ENCODE measurements at regions not wholly inside any gene's neighbourhood (a gene's known extent, or its start where the extent isn't known, plus 50 kb on each side); places are given as distances from the start of the nearest gene placed in this dataset.
"Not testable (repeated sequence)": the region's sequence is repeated elsewhere in the genome, so short reads cannot be mapped to it uniquely, and the experiment has no call there.

GRCh38 chr7:46932676-46933424 is 649.1 kb downstream of the TNS3 start:
- DNase-seq = no peak

DNA sequence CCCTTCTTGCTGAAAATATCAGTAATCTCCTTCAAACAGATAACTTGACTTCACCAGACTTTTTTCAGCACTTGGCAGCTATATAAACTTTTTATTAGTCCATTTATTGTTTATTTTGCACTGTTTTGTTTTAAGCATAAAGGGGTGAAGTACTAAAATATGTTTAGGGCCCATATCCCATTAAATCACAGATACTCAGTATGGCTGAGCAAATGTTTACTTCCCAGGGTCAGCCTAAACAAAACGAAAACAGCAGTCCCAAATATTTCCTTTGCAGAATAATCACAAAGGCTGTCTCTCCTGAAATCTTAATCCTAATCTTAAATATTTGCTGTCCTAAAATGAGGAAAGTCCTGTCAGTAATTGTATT is 649.6 kb downstream of the TNS3 start:
- DNase-seq = no peak

DNA sequence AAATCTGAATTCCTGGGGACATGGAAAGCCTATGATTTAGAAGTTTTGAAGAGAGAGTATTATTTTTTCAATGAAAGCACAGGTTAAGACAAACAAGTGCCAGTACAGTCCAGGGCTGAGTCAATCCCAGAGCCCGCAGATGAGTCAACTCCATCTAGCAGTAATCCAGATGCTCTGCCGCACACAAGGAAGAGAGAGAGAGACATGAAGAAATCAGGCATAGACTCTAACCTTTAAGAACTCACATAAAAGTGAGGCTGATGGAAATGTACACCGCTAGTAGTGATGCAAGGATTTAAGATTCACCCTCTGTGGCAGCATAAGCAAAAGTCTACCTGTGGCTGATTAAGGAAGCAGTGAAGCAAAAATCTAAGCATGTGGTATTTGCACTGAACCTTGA is 651.5 kb downstream of the TNS3 start:
- no peak for DNase-seq

- DNase-seq = no peak
Observed at GRCh38 chr7:46929359-46929758, 652.6 kb downstream of the TNS3 start.

GRCh38 chr7:46928719-46929118 is 653.2 kb downstream of the TNS3 start:
- DNase-seq = no peak

DNA sequence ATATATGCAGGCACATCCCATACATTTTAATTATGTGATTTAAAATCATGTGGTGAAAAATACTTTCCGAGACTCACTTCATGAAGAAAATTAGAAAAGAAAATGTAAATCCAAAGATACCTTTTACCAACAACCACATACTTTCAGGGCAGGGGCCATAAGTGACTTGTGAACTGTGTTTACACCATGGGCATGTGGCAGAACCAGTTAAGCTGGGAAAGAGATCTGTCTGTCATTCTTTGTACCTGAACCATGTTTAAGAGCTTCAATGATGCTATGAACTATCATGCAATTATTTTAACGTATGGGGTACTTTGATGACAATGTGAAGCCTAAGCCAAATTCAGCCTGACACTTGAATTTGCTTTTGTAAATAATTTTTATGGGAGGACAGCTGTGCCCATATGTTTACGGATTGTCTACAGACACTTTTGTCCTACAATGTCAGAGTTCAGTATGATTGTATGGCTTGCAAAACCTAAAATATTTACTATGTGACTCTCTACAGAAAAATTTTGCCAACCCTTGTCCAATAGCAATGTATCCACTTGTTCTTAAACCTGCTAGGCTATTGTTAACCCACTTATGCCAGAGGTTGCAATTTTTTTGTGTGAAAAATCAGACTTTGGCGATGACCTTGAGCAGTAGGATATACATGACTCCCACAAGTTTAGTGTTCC is 654.6 kb downstream of the TNS3 start:
- no peak for DNase-seq

- DNase-seq = no peak
Observed at GRCh38 chr7:46916581-46916980, 665.3 kb downstream of the TNS3 start.

DNA sequence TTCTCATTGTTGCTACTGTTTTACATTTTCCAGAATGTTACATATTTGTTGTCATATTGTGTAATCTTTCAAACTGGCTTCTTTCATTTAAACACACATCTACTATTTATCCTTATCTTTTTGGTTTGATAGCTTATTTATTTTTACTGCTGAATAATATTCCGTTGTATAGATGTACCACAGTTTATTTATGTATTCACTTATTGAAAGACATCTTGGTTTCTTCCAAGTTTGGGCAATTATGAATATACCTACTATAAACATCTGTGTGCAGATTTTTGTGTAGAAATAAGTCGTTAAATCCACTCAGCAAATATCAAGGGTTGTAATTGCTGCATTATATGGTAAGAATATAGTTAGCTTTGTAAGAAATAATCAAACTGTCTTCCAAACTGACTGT is 669.2 kb downstream of the TNS3 start:
- DNase-seq = no peak

DNA sequence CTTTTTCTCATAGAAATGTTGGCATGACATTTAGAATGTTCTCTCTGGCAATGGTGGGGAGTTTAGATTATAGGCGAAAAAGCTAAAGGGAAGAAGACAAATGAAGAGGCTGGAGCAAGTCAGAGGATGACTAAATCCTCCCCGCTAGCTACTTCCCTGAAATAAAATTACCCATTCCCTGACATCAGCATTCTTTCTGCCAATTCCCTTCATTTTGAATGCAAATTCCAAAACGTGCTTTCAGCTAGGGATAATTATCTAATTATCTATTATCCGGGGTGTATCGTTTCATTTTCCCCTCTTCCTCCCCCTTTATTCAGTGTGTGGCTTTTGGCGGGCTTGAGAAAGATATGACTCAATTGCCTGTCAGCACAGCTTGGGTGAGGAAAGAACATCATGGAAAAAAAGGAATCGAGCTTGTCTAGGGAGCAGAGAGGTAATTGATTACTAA is 672.3 kb downstream of the TNS3 start:
- DNase-seq = no peak

DNA sequence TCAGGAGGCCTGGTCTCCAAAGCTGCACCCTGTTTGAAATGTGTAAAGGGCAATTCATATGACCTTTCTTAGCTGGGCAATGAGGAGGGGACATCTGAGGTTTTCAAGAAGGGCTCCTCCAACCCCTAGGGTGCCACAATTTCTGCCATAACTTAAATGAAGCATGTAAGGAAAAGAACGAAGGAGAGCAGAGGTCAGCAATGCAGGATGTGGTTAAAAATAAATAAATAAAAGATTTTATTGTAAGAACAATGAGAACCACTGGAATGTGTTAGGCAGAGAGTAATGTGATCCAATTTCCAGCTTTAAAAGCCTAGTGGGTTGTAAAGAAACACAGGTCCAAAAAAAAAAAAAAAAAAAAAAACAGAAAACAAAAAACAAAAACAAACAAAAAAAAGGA is 673.1 kb downstream of the TNS3 start:
- no peak for DNase-seq

GRCh38 chr7:46904523-46904922 is 677.4 kb downstream of the TNS3 start:
- DNase-seq = not testable (repeated sequence)

- no peak for DNase-seq
Observed at GRCh38 chr7:46902463-46902862, 679.4 kb downstream of the TNS3 start.

GRCh38 chr7:46900312-46901263 is 681.3 kb downstream of the TNS3 start:
- no peak for DNase-seq

- DNase-seq = no peak
Observed at GRCh38 chr7:46897381-46897780, 684.5 kb downstream of the TNS3 start.

DNA sequence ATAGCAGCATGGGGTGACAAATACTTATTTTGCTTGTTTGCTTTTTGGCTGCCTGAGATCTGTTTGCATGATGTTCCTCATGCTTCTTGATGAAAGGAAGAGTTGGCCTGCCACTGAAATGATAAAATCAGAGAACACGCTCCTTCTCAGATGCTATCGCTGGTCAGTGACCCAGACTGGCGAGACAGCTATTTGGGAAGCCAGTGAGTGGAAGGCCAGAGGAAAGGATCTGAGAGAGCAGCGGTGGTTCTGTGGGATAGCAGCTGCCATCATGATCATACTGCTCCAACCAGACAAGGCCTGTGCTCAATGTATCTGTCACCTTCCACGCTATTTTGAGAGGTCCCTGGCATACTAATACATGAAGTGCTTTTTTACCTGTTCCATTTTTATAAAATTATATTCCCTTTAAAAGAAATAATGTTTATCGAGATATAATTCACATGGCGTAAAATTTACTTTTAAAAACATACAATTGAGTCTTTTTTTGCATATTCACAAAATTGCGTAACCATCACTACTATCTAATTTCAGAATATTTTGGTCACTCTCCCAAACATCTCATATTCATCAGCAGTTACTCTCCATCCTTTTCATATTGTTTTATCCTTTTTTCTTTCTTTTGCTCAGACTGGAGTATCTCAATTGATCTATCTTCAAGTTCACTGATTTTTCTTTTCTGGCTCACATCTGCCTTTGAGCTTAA is 695.1 kb downstream of the TNS3 start:
- DNase-seq = no peak

- no peak for DNase-seq
Observed at GRCh38 chr7:46885167-46885566, 696.7 kb downstream of the TNS3 start.

DNA sequence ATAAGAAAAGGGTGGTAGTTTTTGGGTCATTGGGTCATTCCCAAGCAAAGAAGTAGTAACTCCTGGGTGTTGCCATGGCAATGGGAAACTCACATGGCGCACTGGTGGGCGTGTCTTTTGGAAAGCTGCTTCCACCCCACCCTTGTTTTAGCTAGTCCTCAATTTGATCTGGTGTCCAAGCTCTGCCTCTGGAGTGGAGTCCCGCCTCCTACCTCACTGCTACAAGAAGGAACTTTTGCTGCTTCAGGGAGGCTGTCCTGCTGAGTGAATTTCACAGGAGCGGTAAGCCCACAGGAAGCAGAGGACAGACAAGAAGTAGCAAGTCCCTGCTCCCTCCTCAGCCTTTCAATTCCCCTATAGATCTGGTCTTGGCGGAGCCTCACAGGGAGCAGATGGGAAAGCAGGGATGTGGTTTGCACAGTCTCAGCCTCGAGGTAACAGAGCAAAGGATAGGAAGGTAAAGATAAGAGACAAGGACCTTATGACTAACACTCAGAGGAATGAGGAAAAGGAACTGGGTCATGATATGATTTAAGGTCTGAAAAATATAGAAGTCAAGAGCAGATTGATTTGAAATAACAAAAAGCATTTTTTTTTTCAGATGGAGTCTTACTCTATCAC is 700.3 kb downstream of the TNS3 start:
- no peak for DNase-seq

DNA sequence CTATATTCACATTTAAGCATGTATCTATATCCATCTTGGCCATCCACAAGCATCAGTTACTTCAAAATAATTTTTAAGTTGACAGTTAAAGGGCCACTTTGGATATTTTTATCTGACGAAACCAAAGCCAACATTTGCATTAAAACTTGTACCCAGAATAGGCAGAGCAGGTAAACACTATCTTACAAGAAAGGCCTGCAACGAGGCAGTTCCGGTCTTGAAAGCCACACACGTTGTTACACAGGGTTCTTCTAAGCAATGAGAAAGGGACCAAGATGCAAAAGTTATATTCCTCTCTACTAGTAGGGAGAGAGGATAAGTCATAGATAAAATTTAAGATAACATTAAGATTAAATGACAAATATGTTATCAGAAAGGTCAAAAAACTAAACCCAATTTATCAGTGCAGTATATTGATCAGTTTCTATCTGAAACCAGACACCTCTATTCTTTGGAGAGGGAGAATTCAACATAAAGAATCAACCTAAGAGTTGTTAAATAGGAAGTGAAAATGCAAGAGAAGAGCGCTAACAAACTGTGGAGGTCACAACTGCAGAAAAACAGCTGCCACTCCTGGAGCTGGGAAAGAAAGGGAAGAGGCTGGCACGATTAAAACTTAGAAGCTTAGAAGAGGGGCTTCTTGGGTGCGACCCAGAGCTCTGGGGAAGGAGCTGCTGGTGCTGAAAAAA is 701.3 kb downstream of the TNS3 start:
- no peak for DNase-seq

- no peak for DNase-seq
Observed at GRCh38 chr7:46879783-46880182, 702.1 kb downstream of the TNS3 start.

GRCh38 chr7:46871516-46871915 is 710.4 kb downstream of the TNS3 start:
- DNase-seq = no peak

- no peak for DNase-seq
Observed at GRCh38 chr7:46864716-46865115, 717.2 kb downstream of the TNS3 start.
